GM12878 (cell line): ENCODE measurements at regions not wholly inside any gene's neighbourhood (a gene's known extent, or its start where the extent isn't known, plus 50 kb on each side); places are given as distances from the start of the nearest gene placed in this dataset.

Source experiments
- ATAC-seq: fragments of 200-7000 bp; cut with Tn5 transposase; 3 replicates; pipeline ENCODE4 v1.9.1; 2020; ENCODE audit warnings: mild to moderate bottlenecking, moderate library complexity
- BruUV-seq: library from RNA; stranded (reverse); fragments of 400-500 nt; replicated peaks from 2 replicates; lab custom pipeline; 2021; lab: Mats Ljungman, UMichigan
- CTCF ChIA-PET: fragments of 300-600 bp; sonication (Branson Sonifier 250); formaldehyde crosslinking; extraction: SDS; loops from one replicate; lab custom pipeline; 2021; ENCODE audit warnings: inconsistent platforms; lab: Yijun Ruan, JAX
- POLR2A ChIA-PET: fragments of 350-600 bp; formaldehyde crosslinking; extraction: SDS; loops from one replicate; lab custom pipeline; 2021; ENCODE audit warnings: inconsistent platforms; lab: Charles Lee
- RAD21 ChIA-PET: fragments of 300-600 bp; sonication (Branson Sonifier 250); formaldehyde crosslinking; loops from one replicate; lab custom pipeline; 2023; ENCODE audit warnings: antibody characterized with exemption; ENCODE audit not compliant: unreplicated experiment; lab: Charles Lee
- SMC1A ChIA-PET: fragments of 300-600 bp; sonication (Branson Sonifier 250); formaldehyde crosslinking; loops from one replicate; lab custom pipeline; 2023; ENCODE audit not compliant: unreplicated experiment, uncharacterized antibody; lab: Charles Lee
- DNase-seq: peaks from one replicate; pipeline ENCODE4 v3.0.0-alpha.2; 2011; ENCODE audit warnings: low read depth, low spot score
- FAIRE-seq: peaks from 3 replicates; lab custom pipeline; 2011; peaks lifted over from hg19 to GRCh38; lab: Jason Lieb, UNC
- H2AFZ ChIP-seq: 2 replicates; pipeline ENCODE4 v1.6.0; 2011; ENCODE audit warnings: low read depth, low read length, control low read depth; ENCODE audit not compliant: control insufficient read depth
- H3K27ac ChIP-seq: 2 replicates; pipeline ENCODE4 v1.5.1; 2011; ENCODE audit warnings: control low read depth; ENCODE audit not compliant: control insufficient read depth, insufficient read depth
- H3K27me3 ChIP-seq, 2 experiments: replicated peaks in 1 of 2; 2 replicates each; pipeline versions ENCODE4 v1.6.0 to v1.6.1; 2011; ENCODE audit warnings: low read length in 1 of 2; ENCODE audit not compliant: control insufficient read depth in 2 of 2, insufficient read depth in 2 of 2
- H3K36me3 ChIP-seq, 2 experiments: 2 replicates each; pipeline ENCODE4 v1.5.1; 2011; ENCODE audit warnings: low read length in 1 of 2; ENCODE audit not compliant: control insufficient read depth in 2 of 2, insufficient read depth in 2 of 2
- H3K4me1 ChIP-seq: 2 replicates; pipeline ENCODE4 v1.6.1; 2011; ENCODE audit warnings: mild to moderate bottlenecking, low read length, moderate library complexity, mixed read lengths; ENCODE audit not compliant: control insufficient read depth, insufficient read depth
- H3K4me2 ChIP-seq: 2 replicates; pipeline ENCODE4 v1.6.0; 2011; ENCODE audit warnings: control low read depth; ENCODE audit not compliant: control insufficient read depth, insufficient read depth
- H3K4me3 ChIP-seq: fragments of 200-600 bp; sonication (generic); 2 replicates; pipeline ENCODE4 v1.5.1; 2016
- H3K79me2 ChIP-seq: 2 replicates; pipeline ENCODE4 v1.6.0; 2011; ENCODE audit warnings: low read length; ENCODE audit not compliant: control insufficient read depth, insufficient read depth
- H3K9ac ChIP-seq: 2 replicates; pipeline ENCODE4 v1.8.0; 2011; ENCODE audit warnings: low read length, control low read depth, mixed read lengths; ENCODE audit not compliant: control insufficient read depth, insufficient read depth
- H3K9me3 ChIP-seq: replicated peaks from 3 replicates; pipeline ENCODE4 v1.5.1; 2011; ENCODE audit warnings: mild to moderate bottlenecking, low read length; ENCODE audit not compliant: control insufficient read depth, insufficient read depth
- H4K20me1 ChIP-seq: 2 replicates; pipeline ENCODE4 v1.6.0; 2011; ENCODE audit not compliant: control insufficient read depth, insufficient read depth
- CBFB ChIP-seq: IDR thresholded peaks from 2 replicates; pipeline ENCODE4 v1.6.1; 2016; ENCODE audit warnings: antibody characterized with exemption, low read depth
- CBX5 ChIP-seq: sonication (generic); IDR thresholded peaks from 2 replicates; pipeline ENCODE4 v1.6.1; 2016; ENCODE audit warnings: low read depth, moderate library complexity, mild to moderate bottlenecking, inconsistent platforms
- EP300 ChIP-seq, 2 experiments: fragments of 150-350 bp in 1 of 2; IDR thresholded peaks; 2 replicates each; pipeline ENCODE4 v1.6.1; 2011 to 2012; ENCODE audit warnings: low read depth in 2 of 2, low read length in 2 of 2, borderline replicate concordance in 1 of 2, improper control_type of control experiment in 1 of 2, inconsistent platforms in 1 of 2; ENCODE audit not compliant: control insufficient read depth in 1 of 2
- IKZF1 ChIP-seq: fragments of 450-650 bp; conservative IDR thresholded peaks from 2 replicates; pipeline ENCODE4 v1.6.1; 2017; ENCODE audit warnings: antibody characterized with exemption, mild to moderate bottlenecking
- JUNB ChIP-seq: IDR thresholded peaks from 2 replicates; pipeline ENCODE4 v1.6.1; 2016; ENCODE audit warnings: antibody characterized with exemption, mild to moderate bottlenecking
- MYC ChIP-seq: IDR thresholded peaks from 2 replicates; pipeline ENCODE4 v1.6.1; 2011; ENCODE audit warnings: mild to moderate bottlenecking, low read length, moderate library complexity, inconsistent platforms; ENCODE audit not compliant: insufficient read depth, insufficient replicate concordance, insufficient read length, severe bottlenecking
- NR2C2 ChIP-seq: IDR thresholded peaks from 2 replicates; pipeline ENCODE4 v1.6.1; 2011; ENCODE audit warnings: borderline replicate concordance, low read depth; ENCODE audit not compliant: control insufficient read depth, insufficient read length
- RAD51 ChIP-seq: fragments of 450-650 bp; IDR thresholded peaks from 2 replicates; pipeline ENCODE4 v1.6.1; 2016; ENCODE audit warnings: moderate library complexity, mild to moderate bottlenecking, inconsistent platforms
- RELA ChIP-seq: fragments of 450-650 bp; IDR thresholded peaks from 2 replicates; pipeline ENCODE4 v1.8.0; 2014; ENCODE audit warnings: borderline replicate concordance; ENCODE audit not compliant: partially characterized antibody
- RFX5 ChIP-seq: IDR thresholded peaks from 2 replicates; pipeline ENCODE4 v1.6.1; 2011; ENCODE audit warnings: low read depth, low read length, improper control_type of control experiment
- SPI1 ChIP-seq: IDR thresholded peaks from 2 replicates; pipeline ENCODE4 v1.6.1; 2011; ENCODE audit warnings: low read depth, mild to moderate bottlenecking, low read length, moderate library complexity, borderline replicate concordance; ENCODE audit not compliant: insufficient read depth
- TAF1 ChIP-seq: IDR thresholded peaks from 2 replicates; pipeline ENCODE4 v1.6.1; 2011; ENCODE audit warnings: mild to moderate bottlenecking, low read depth, low read length, borderline replicate concordance
- USF1 ChIP-seq: IDR thresholded peaks from 2 replicates; pipeline ENCODE4 v1.6.1; 2011; ENCODE audit warnings: borderline replicate concordance, low read depth, mild to moderate bottlenecking, moderate library complexity, mixed read lengths, low read length; ENCODE audit not compliant: insufficient read depth; ENCODE audit errors: extremely low read length
- YBX1 ChIP-seq: fragments of 450-650 bp; IDR thresholded peaks from 2 replicates; pipeline ENCODE4 v1.6.1; 2016; ENCODE audit warnings: antibody characterized with exemption
- ZNF274 ChIP-seq: IDR thresholded peaks from one replicate; pipeline ENCODE4 v1.8.0; 2011; ENCODE audit not compliant: insufficient read length, insufficient read depth
- ZNF384 ChIP-seq: IDR thresholded peaks from 2 replicates; pipeline ENCODE4 v1.6.1; 2012; ENCODE audit warnings: low read depth, mild to moderate bottlenecking, low read length, improper control_type of control experiment, borderline replicate concordance
- WGBS: methylation state at CpG from one replicate; pipeline ENCODE4 v1.1.6; 2016; ENCODE audit warnings: low lambda C conversion rate; ENCODE audit not compliant: insufficient replicate concordance, insufficient coverage; ENCODE audit errors: missing lambda C conversion rate; 5-methylcytosine and 5-hydroxymethylcytosine counted together
- in situ Hi-C: fragments of 300-500 bp; cut with MboI; formaldehyde crosslinking; loops from 9 replicates; pipeline ENCODE4 v1.14.3; 2018; ENCODE audit warnings: mixed read lengths
- intact Hi-C: fragments of 100-400 bp; cut with micrococcal nuclease; formaldehyde crosslinking; loops from one replicate; pipeline ENCODE4 v1.14.2; 2022; ENCODE audit not compliant: unreplicated experiment
- TF ChIP-seq, protein P1 (sequence below): IDR thresholded peaks from 2 replicates; pipeline ENCODE4 v1.6.1; 2011; ENCODE audit warnings: borderline replicate concordance, low read depth, mild to moderate bottlenecking, moderate library complexity, low read length; ENCODE audit not compliant: insufficient read depth, poor library complexity, severe bottlenecking
- TF ChIP-seq, protein P2 (sequence below): fragments of 150-350 bp; IDR thresholded peaks from 2 replicates; pipeline ENCODE4 v1.6.1; 2014; ENCODE audit warnings: mild to moderate bottlenecking, low read depth, low read length

GRCh38 chr2:107255744-107256143 lies 369.8 kb upstream of the ST6GAL2 start:
- H3K9me3 ChIP-seq = no peaks in the 10 kb centered on the region
- ChIA-PET SMC1A (no interaction called here), CTCF (no interaction called here), RAD21 (no interaction called here), POLR2A (no interaction called here)
- no peak for DNase-seq
- no peaks in the 10 kb centered on the region for H4K20me1 ChIP-seq
- no peak for FAIRE-seq
- no TSS peak for BruUV-seq
- H2AFZ ChIP-seq = no peak overlapping the region
- no peaks in the 10 kb centered on the region for H3K27me3 ChIP-seq
- no peak overlapping the region for H3K4me2 ChIP-seq
- no peak overlapping the region for H3K9ac ChIP-seq
- intact Hi-C loops (no loop called here), in situ Hi-C loops (no loop called here)
- WGBS = 39% methylated on average over 13 of the region's 14 CpGs
- no peak for ATAC-seq
- no peak overlapping the region for H3K27ac ChIP-seq
- H3K4me3 ChIP-seq = no peak overlapping the region
- H3K79me2 ChIP-seq = no peaks in the 10 kb centered on the region
- no peaks in the 10 kb centered on the region for H3K36me3 ChIP-seq
- TF ChIP-seq RELA = no peak
- TF ChIP-seq MYC = no peak
- TF ChIP-seq TAF1 = no peak
- TF ChIP-seq, protein P1, sequence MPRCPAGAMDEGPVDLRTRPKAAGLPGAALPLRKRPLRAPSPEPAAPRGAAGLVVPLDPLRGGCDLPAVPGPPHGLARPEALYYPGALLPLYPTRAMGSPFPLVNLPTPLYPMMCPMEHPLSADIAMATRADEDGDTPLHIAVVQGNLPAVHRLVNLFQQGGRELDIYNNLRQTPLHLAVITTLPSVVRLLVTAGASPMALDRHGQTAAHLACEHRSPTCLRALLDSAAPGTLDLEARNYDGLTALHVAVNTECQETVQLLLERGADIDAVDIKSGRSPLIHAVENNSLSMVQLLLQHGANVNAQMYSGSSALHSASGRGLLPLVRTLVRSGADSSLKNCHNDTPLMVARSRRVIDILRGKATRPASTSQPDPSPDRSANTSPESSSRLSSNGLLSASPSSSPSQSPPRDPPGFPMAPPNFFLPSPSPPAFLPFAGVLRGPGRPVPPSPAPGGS = no peak
- no peak for TF ChIP-seq IKZF1
- TF ChIP-seq SPI1 = no peak
- no peak for TF ChIP-seq EP300 (IDR thresholded peaks at IDR 0.05; ENCODE audit: borderline replicate concordance in 1 of 2, control insufficient read depth in 1 of 2, low read depth in 2 of 2, low read length in 2 of 2)
- no peak for TF ChIP-seq NR2C2
- TF ChIP-seq CBX5 = no peak
- TF ChIP-seq CBFB = no peak
- TF ChIP-seq ZNF274 = no peak
- TF ChIP-seq RFX5 = no peak
- TF ChIP-seq, protein P2, sequence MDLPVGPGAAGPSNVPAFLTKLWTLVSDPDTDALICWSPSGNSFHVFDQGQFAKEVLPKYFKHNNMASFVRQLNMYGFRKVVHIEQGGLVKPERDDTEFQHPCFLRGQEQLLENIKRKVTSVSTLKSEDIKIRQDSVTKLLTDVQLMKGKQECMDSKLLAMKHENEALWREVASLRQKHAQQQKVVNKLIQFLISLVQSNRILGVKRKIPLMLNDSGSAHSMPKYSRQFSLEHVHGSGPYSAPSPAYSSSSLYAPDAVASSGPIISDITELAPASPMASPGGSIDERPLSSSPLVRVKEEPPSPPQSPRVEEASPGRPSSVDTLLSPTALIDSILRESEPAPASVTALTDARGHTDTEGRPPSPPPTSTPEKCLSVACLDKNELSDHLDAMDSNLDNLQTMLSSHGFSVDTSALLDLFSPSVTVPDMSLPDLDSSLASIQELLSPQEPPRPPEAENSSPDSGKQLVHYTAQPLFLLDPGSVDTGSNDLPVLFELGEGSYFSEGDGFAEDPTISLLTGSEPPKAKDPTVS = no peak
- no peak for TF ChIP-seq YBX1
- TF ChIP-seq JUNB = no peak
- TF ChIP-seq ZNF384 = no peak
- TF ChIP-seq RAD51 = no peak
- no peak for TF ChIP-seq USF1
- no peaks in the 10 kb centered on the region for H3K4me1 ChIP-seq
